ENCODE measurements at regions not wholly inside any gene's neighbourhood (a gene's known extent, or its start where the extent isn't known, plus 50 kb on each side); places are given as distances from the start of the nearest gene placed in this dataset.
"Not testable (repeated sequence)": the region's sequence is repeated elsewhere in the genome, so short reads cannot be mapped to it uniquely, and the experiment has no call there.

DNA sequence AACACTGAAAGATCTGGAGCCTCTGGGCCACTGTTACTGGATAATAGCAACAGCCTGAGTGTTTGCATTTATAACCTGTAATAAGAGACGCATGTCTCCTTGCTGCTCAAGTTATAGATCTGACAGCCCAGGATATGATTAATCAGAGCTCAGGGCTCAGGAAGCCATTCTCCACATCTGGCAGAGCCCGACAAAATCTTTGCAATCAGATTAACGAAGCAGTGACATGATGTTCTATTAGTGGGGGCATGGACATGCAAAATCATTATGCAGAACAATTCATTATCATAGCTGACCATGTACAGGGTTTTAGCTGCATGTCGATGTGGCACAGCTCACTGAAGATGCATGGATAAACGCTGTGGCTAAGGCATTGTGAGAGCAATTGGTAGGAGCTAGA, 730.3 kb downstream of the ZNF385D start:
- DNase-seq (ENCODE audit: low spot score), result no peak

- no peak for DNase-seq (ENCODE audit: low spot score)
These were observed 731.0 kb downstream of the ZNF385D start for GRCh38 chr3:21020043-21020442.

- no peak for DNase-seq (ENCODE audit: low spot score)
These were observed 733.7 kb downstream of the ZNF385D start for GRCh38 chr3:21017115-21017852.

DNA sequence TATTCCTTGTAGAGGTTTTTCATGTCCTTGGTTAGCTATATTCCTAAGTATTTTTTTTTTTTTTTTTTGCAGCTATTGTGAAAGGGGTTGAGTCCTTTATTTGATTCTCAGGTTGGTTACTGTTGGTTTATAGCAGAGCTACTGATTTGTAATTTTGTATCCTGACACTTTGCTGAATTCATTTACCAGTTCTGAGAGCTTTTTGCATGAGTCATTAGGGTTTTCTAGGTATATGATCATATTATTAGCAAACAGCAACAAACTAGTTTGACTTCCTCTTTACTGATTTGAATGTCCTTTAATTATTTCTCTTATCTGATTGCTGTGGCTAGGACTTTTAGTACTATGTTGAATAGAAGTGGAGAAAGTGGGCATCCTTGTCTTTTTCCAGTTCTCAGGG, 737.4 kb downstream of the ZNF385D start:
- DNase-seq (ENCODE audit: low spot score), result no peak

GRCh38 chr3:20999661-21000060, 751.3 kb downstream of the ZNF385D start:
- DNase-seq (ENCODE audit: low spot score), result no peak

GRCh38 chr3:20997183-20997582, 753.8 kb downstream of the ZNF385D start:
- DNase-seq (ENCODE audit: low spot score), result no peak

GRCh38 chr3:20990896-20991295, 760.1 kb downstream of the ZNF385D start:
- DNase-seq (ENCODE audit: low spot score), result no peak

GRCh38 chr3:20989653-20990052, 761.4 kb downstream of the ZNF385D start:
- not testable (repeated sequence) for DNase-seq (ENCODE audit: low spot score)

DNA sequence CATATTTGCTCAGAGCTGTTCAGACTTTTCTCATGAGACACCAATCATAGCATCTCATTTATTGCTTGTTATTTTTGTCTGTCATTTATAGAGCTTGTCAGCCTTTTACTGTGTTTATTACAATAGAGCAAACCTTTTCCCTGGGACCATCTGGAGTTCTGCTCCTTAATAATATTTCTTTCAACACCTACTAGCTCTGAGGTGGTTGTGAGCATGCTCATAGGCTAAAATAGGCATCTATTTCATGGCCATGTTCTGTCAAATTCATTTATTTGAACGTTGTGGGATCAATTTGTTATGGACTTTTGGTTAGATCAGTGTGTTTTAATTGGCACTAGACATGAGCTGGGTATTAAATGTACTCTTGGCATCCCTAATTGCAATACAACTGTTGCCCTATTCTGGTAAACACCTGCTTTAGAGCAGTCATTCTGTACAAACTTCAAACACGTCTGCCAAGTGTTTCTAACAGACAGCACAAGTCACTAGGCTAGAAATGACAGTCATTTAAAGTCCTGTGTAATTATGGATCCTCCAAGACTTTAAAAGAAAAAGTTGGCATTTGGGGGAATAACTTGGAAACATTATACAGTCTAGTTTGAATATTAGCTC, 766.3 kb downstream of the ZNF385D start:
- DNase-seq (ENCODE audit: low spot score), result no peak

GRCh38 chr3:20975188-20975651, 775.8 kb downstream of the ZNF385D start:
- no peak for DNase-seq (ENCODE audit: low spot score)

- DNase-seq (ENCODE audit: low spot score), result no peak
These were observed 776.6 kb downstream of the ZNF385D start for GRCh38 chr3:20974396-20974795.

DNA sequence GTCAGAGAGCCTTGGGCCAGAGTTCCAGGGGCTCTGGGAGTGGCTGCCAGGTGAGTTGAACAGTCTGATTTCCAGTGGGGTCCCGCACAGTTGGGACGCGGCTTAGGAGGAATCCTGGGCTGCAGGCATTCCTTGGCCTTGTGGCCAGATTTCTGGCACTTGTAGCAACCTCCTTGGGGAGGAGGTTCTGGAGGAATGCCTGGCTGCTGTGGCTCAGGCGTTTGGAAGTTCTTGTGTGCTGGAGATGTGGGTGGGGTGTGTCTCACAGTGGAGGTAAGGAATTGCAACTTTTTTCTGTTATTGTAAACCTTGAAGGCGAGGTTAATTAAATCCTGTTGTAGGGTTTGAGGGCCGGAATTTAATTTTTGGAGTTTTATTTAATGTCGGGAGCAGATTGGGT, 780.2 kb downstream of the ZNF385D start:
- DNase-seq (ENCODE audit: low spot score), result not testable (repeated sequence)

DNA sequence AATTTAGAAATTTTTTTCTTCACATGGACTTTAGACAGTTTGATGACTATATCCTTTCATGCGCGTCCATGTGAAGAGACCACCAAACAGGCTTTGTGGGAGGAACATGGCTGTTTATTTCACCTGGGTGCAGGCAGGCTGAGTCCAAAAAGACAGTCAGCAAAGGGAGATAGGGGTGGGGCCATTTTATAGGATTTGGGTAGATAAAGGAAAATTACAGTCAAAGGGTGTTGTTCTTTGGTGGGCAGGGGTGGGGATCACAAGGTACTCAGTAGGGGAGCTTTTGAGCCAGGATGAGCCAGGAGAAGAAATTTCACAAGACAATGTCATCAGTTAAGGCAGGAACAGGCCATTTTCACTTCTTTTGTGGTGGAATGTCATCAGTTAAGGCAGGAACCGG, 781.5 kb upstream of the SGO1 start:
- not testable (repeated sequence) for DNase-seq (ENCODE audit: low spot score)

GRCh38 chr3:20958161-20958560, 772.2 kb upstream of the SGO1 start:
- DNase-seq (ENCODE audit: low spot score), result no peak

GRCh38 chr3:20945892-20946291, 759.9 kb upstream of the SGO1 start:
- no peak for DNase-seq (ENCODE audit: low spot score)

GRCh38 chr3:20935791-20936190, 749.8 kb upstream of the SGO1 start:
- no peak for DNase-seq (ENCODE audit: low spot score)

GRCh38 chr3:20931834-20932233, 745.8 kb upstream of the SGO1 start:
- DNase-seq (ENCODE audit: low spot score), result no peak

DNA sequence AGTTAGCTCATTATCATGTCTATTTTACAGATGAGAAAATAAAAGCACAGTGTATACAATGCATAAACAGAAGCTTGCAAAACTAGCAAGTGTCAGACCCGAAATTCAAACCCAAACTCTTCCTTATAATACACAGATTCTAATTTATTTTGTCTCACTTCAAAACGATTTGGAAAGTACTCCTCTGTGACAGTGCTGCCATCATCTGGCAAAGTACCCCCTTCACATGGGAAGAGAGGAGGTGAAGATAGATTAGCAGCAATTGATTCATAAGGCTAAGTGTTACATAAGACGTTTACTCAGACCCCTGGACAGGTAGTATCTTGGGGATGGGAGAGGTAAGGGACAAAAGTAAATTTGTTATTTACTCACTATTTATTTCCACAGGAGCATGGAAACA, 744.0 kb upstream of the SGO1 start:
- peak; percentile 39 for DNase-seq (ENCODE audit: low spot score)

DNA sequence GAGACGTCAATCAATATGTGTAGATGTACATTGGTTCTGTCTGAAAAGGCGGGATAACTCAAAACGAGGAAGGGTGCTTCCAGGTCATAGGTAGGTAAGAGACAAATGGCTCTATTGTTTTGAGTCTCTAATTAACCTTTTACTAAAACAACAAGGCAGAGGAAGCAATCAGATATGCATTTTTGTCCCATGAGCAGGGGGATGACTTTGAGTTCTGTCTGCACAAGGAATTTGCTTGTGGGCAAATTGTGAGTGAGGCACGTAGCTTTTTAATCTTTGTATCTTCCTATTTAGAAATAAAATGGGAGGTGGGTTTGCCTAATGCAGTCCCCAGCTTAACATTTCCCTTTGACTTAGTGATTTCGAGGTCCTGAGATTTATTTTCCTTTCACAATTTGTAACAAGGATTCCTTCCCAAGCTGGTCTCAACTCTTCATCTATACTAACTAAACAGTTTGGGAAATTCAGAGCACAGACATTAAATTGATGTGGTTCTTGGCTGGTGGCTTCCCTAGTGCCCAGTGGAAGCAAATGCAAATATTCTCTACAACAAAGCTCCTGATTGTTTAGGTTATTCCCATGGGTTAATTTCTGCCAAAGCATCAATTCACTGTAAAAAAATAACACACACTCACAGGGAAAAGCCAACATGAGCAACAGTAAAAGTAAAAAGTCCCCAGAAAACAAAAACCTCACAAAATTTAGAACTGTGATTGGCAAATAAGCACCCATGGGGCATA, 738.8 kb upstream of the SGO1 start:
- DNase-seq (ENCODE audit: low spot score), result no peak

- DNase-seq (ENCODE audit: low spot score), result not testable (repeated sequence)
These were observed 735.1 kb upstream of the SGO1 start for GRCh38 chr3:20921112-20921511.

GRCh38 chr3:20916951-20917606, 731.1 kb upstream of the SGO1 start:
- no peak for DNase-seq (ENCODE audit: low spot score)

GRCh38 chr3:20914310-20914709, 728.3 kb upstream of the SGO1 start:
- DNase-seq (ENCODE audit: low spot score), result no peak

- no peak for DNase-seq (ENCODE audit: low spot score)
These were observed 726.4 kb upstream of the SGO1 start for GRCh38 chr3:20912406-20912805.
